ENCODE measurements at regions not wholly inside any gene's neighbourhood (a gene's known extent, or its start where the extent isn't known, plus 50 kb on each side); places are given as distances from the start of the nearest gene placed in this dataset.
"Not testable (repeated sequence)": the region's sequence is repeated elsewhere in the genome, so short reads cannot be mapped to it uniquely, and the experiment has no call there.

DNA sequence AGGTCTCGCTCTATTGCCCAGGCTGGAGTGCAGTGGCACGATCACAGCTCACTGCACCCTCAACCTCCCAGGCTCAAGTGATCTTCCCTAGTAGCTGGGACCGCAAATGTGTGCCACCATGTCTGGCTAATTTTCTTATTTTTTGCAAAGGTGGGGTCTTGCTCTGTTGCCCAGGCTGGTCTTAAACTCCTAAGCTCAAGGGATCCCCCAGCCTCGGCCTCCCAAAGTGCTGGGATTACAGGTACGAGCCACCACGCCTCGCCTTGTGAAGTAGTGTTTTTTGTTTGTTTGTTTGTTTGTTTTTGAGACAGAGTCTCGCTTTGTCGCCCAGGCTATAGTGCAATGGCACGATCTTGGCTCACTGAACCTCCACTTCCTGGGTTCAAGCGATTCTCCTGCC is 125.5 kb downstream of the HAUS1 start:
- not testable (repeated sequence) for DNase-seq

DNA sequence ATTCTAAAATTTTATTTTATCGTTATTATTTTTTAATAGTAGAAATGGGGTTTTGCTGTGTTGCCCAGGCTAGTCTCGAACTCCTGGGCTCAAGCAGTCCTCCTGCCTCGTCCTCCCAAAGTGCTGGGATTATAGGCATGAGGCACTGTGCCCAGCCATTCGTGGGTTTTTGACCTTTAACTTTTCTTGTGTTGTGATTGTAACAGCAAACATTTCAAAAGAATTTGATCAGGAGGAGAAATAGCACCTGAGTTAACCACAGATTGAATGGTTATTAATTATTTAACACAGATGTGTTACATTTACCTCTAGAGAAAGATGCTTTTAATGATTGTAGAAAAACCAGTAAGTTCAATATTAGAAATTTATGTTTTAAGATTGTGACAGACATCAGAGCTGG is 132.0 kb downstream of the HAUS1 start:
- DNase-seq = no peak

- no peak for DNase-seq
These were observed 133.7 kb downstream of the HAUS1 start for GRCh38 chr18:46237891-46238290.

GRCh38 chr18:46239549-46239948 is 135.4 kb downstream of the HAUS1 start:
- DNase-seq = no peak

GRCh38 chr18:46239998-46240397 is 135.8 kb downstream of the HAUS1 start:
- no peak for DNase-seq

GRCh38 chr18:46241393-46241792 is 137.2 kb downstream of the HAUS1 start:
- not testable (repeated sequence) for DNase-seq

DNA sequence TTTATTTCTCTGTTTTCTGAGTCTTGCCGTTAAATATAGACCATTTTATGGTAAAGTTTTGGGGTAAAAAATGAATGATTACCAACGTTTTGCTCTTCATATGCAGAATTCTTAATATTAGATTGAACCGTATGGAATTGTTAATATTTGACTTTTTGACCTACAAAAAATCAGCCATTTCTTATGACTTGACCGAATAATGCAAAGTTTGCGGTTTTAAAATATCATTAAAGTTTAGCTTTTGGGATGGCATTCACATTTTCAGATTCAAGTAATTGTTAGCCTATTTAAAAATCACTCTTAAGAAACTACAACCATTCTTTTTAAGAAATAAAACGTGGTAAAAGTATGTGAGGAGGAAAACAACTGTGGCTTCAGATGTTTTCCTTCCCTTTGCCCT is 138.0 kb downstream of the HAUS1 start:
- no peak for DNase-seq

DNA sequence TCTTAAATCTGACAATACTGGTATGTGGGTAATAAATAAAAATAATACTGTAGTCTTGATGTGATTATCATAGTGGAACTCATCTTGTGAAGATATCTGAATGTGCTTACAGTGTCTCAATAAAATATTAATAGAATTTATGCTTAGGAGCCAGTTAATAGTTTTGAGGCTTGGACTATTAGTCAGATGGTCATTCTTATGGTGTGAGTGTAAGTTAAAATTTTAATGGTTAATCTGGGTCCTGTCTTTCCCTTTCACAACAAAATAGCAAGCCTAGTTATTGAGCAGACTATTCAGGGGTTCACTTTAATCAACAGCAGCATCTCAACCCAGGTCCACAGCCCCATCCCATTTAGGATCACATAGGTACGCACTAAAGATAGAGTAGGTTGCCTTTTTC is 138.9 kb downstream of the HAUS1 start:
- no peak for DNase-seq

DNA sequence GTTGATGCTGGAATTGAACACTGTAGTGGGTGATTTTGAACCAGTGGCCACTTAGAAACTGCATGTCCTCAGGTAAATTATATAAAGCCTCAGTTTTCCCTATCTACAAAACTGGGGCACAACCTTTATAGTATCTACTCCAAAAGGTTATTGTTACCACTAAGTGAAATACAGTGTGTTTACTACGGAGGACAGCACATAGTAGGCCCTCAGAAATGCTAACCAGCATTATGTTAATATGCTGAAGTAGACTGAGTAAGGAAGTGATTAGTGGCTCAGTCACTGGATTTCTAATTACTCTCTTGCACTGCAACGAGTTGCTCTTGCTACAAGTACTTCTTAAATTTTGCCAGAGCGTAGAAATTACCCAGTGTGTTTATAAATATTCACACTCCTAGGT is 139.5 kb downstream of the HAUS1 start:
- DNase-seq = no peak

DNA sequence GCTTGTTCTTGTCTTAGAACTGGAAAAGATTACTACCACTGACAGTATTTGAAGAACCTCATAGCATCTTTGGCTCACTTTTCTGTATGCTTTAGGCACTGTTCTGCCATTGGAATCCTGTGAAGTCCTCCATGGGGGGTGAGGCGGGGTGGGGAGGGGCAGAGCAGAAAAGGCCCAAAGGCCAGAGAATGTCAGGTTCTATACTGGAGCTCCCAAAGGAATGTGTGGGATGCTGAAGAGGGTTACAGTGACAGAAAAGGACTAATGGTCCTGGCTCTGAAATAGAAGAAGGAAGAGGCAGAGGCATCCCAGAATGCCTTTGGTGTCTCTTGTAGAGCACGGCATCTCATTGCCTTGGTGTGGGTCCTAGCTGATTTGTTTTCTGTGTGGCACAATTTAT is 141.9 kb downstream of the HAUS1 start:
- no peak for DNase-seq

DNA sequence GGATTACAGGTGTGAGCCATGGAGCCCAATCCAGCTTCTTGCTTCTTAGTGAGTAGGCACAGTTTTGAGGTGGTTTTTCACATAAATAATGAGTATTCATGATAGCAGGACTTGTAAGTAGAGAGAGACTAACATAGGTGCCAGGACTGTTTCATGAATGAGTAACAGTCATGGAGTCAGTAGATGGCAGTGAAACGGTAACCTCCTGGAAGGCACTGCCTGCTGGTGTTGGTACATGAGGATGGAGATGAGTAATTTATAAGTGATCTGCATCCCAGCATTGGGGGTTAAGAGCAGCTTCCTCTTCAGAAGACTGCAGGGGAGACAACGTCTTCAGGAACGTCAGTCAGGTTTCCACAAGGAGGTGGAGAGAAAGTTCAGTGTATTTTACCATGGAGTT is 143.8 kb downstream of the HAUS1 start:
- DNase-seq = no peak

GRCh38 chr18:46250084-46250811 is 146.1 kb downstream of the HAUS1 start:
- DNase-seq = peak; percentile 40

GRCh38 chr18:46250812-46251173 is 146.6 kb downstream of the HAUS1 start:
- no peak for DNase-seq

DNA sequence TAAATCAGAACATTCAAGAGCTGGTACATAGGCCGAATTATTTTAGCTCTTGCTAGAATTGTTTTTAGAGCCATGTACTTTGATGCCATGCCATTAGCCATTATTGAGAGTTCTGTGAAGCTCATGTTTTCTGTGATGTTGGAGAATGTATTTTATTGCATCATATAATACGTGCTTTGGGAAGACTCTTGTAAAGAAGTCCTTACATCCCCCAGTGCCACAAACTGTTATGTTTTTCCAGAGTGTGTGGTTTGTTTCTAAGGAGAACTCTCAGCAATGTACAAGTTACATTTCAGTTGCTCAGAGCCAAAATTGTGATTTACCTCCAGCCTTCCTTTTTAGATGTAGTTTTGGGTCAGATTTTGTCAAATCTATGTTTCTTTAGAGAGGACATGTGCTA is 148.6 kb downstream of the HAUS1 start:
- DNase-seq = no peak

DNA sequence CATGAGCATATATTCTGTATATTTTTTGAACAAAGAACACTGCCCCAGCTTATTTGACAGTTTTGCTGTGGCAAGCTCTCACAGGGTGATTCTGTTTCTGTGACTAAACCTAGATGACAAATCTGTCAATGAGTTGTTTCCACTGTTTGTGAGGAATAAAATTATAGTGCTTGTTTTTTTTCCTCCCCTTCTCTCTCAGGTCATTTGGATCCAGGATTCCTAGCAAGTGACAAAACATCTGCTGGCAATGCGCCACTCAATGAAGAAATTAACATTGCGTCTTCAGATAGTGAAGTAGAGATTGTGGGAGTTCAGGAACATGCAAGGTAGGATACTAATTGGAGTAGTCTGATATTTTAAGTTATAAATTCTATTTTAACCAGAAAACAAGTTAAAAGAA is 149.3 kb downstream of the HAUS1 start:
- no peak for DNase-seq

- DNase-seq = no peak
These were observed 151.9 kb downstream of the HAUS1 start for GRCh38 chr18:46256078-46256477.

DNA sequence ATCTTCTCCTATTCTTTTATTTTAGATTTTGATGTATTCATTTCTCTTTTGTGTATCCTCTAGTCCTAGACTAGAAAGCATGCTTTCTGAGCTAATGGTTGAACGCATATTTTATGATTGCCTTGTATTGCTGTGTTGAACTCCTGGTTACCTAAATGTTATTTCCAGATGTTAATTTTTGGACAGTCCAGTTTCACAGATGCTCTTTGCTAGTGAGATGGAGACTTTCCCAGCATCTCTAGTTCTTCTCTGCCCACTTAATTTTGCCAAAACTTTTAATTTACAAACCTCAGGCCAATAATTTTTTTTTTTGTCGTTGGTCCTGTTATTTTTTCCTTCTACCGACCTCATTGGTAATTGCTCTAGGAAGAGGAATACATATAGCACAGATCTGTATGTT is 153.2 kb downstream of the HAUS1 start:
- DNase-seq = peak; percentile 20

DNA sequence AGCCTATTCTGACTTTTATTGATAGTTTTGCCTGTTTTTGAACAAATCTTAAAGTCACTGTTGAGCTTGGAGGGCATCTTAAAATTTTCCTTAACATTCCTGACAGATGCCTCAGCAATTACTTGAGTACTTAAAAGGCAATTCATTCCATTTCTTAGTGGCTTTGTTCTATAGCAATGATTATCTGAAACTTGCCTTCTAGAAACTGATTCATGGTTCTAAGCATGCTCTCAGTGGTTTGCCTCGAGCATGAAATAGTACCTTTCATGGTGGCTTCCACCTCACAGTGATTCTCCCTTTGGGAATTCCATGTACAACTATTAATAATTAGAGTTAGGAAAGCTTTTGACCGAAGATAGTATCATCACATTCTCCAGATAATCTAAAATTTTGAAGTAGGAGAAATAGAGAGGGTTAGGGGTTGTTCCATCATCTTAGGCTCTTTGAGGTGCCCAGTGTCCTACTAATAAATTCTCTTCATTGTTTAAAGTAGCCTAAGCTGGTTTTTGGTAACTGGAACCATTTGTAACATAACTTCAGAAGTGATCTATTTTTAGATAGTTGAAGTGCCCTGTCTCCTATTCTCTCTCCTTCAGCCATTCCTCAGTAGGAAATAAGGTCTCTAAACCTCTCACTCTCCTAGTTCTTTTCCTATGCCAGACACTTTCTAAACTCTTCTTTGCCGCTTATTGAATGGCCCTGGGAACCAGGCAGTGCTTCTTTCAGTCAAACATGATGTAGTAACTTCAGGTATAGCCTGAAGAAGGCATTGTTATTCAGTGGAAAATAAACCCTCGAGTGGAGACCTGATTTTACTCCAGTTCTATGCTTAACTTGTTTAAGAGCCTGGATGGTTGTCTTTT is 156.1 kb downstream of the HAUS1 start:
- DNase-seq = no peak

- no peak for DNase-seq
These were observed 156.6 kb downstream of the HAUS1 start for GRCh38 chr18:46260879-46261143.

DNA sequence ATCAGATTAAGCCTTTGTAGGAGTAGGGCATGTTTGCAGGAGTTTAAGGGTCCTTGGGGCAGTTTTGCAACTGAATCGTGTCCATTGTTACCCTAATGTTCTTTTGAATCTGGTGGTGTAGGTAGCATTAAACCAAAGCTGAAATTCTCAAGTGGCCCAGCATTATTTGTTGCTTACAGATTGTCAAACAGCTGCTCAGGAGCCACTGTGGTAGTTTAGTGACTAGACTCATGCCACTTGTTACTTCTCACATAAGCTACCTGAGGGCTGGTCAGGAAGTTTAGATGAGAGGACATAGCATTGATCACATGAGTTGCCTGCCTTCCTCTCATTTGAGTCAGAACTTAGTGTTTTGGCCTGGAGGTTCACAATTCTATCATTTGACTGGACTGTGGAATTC is 157.6 kb downstream of the HAUS1 start:
- no peak for DNase-seq

DNA sequence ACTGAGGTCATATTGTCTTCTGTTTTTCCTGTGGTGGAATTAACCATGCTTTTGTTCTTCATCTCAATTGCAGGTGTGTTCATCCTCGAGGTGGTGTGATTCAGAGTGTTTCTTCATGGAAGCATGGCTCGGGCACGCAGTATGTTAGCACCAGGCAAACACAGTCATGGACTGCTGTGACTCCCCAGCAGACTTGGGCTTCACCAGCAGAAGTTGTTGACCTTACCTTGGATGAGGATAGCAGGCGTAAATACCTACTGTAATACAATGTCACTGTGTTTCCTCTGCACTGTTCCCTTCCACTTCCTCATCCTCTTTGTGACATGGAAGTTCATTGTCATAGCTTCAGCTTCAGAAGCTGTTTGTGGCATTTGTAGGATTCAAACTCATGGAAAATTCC is 158.7 kb downstream of the HAUS1 start:
- no peak for DNase-seq

- DNase-seq = no peak
These were observed 160.1 kb downstream of the HAUS1 start for GRCh38 chr18:46264255-46264654.

DNA sequence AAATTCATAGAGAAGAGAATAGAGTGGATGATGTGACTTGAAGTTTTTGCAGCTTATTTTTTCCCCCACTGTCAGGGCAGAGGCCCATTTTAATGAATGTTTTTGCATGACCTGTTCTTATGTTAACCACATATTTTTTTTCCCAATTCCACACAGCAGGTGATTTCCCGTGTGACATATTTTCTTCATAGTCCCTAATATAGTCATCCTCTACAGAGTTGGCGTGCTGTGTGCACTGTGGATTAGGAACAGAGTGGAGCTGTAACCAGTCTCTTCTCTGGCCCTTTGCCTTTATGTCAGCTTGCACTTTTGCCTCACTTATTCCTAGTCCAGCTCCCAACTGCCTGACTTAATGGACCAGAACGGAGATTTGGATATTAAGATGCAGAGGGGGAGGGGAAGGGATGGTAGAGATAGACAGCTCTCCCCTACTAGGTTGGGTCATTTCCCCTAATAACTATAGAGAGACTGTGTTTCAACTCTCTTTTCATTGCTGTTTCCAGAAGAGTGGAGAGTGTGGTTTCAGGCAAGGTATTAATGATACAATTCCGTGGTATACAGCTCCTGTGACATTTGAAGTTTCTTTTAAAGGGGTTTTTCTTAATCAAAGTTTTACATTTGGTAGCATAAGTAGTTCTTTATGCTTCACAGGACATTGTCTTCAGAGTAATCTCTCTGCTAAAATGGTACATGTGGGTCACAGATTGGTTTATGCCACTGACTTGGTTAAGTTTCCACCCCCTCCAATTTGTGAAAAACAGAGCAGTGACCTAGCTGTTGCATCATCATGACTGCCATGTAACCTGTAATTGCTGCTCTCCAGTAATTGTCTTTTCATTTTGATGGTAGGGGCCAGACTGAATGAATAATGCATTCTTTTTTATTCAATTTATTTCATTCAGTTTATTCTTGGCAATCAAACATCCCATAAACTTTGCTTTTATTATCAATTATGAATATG is 161.3 kb downstream of the HAUS1 start:
- DNase-seq = no peak
